ENCODE measurements at regions not wholly inside any gene's neighbourhood (a gene's known extent, or its start where the extent isn't known, plus 50 kb on each side); places are given as distances from the start of the nearest gene placed in this dataset.

- intact Hi-C loops (cut with micrococcal nuclease) = no loop called here
- ChIA-PET CTCF (interaction anchor here (0.7 kb wide), 1 partner anchor 14 kb away, joined by 4 read pairs; no protein-coding TSS in a partner anchor), POLR2A (no interaction called here)
- peaks cover 11% of the 10 kb centered on the region for H3K9me3 Mint-ChIP-seq (ENCODE audit: unreplicated experiment)
- no peak for DNase-seq (ENCODE audit: unreplicated experiment)
- H3K4me1 Mint-ChIP-seq (ENCODE audit: insufficient read depth, unreplicated experiment) = no peaks in the 10 kb centered on the region
- no peak overlapping the region for H3K27ac Mint-ChIP-seq (ENCODE audit: low read depth, unreplicated experiment)
- H3K27me3 Mint-ChIP-seq (ENCODE audit: insufficient read depth, unreplicated experiment) = no peaks in the 10 kb centered on the region
- H3K36me3 Mint-ChIP-seq (ENCODE audit: insufficient read depth, unreplicated experiment) = no peaks in the 10 kb centered on the region
- no peak overlapping the region for H3K4me3 Mint-ChIP-seq (ENCODE audit: unreplicated experiment)
- BruUV-seq (replicated peaks) = no TSS peak
- no peak for TF ChIP-seq CTCF (IDR thresholded peaks at IDR 0.05; ENCODE audit: unreplicated experiment)
These were observed 144.2 kb upstream of the ZNF507 start for GRCh38 chr19:32201211-32201610.

- Mint-ChIP-seq H3K4me1 (ENCODE audit: insufficient read depth, unreplicated experiment) (no peaks in the 10 kb centered on the region), H3K36me3 (ENCODE audit: insufficient read depth, unreplicated experiment) (no peaks in the 10 kb centered on the region), H3K27ac (ENCODE audit: low read depth, unreplicated experiment) (no peak overlapping the region), H3K4me3 (ENCODE audit: unreplicated experiment) (no peak overlapping the region), H3K27me3 (ENCODE audit: insufficient read depth, unreplicated experiment) (no peaks in the 10 kb centered on the region), H3K9me3 (ENCODE audit: unreplicated experiment) (peaks cover 13% of the 10 kb centered on the region)
- BruUV-seq (replicated peaks) = no TSS peak
- DNase-seq (ENCODE audit: unreplicated experiment) = peak; percentile 8
- POLR2A ChIA-PET = no interaction called here
- TF ChIP-seq CTCF (IDR thresholded peaks at IDR 0.05; ENCODE audit: unreplicated experiment) = no peak
- CTCF ChIA-PET = interaction anchor here (0.7 kb wide), 1 partner anchor 15 kb away, joined by 4 read pairs; no protein-coding TSS in a partner anchor
- intact Hi-C loops (cut with micrococcal nuclease) = no loop called here
These were observed 143.8 kb upstream of the ZNF507 start for GRCh38 chr19:32201636-32202051.

GRCh38 chr19:32202244-32202643 lies 143.2 kb upstream of the ZNF507 start:
- intact Hi-C loops (cut with micrococcal nuclease) = no loop called here
- CTCF ChIA-PET = no interaction called here

GRCh38 chr19:32203161-32203560 lies 142.2 kb upstream of the ZNF507 start:
- Mint-ChIP-seq H3K4me3 (ENCODE audit: unreplicated experiment) (no peak overlapping the region), H3K36me3 (ENCODE audit: insufficient read depth, unreplicated experiment) (no peaks in the 10 kb centered on the region), H3K9me3 (ENCODE audit: unreplicated experiment) (peaks cover 28% of the 10 kb centered on the region), H3K27ac (ENCODE audit: low read depth, unreplicated experiment) (no peak overlapping the region), H3K4me1 (ENCODE audit: insufficient read depth, unreplicated experiment) (no peaks in the 10 kb centered on the region), H3K27me3 (ENCODE audit: insufficient read depth, unreplicated experiment) (no peaks in the 10 kb centered on the region)
- TF ChIP-seq CTCF (IDR thresholded peaks at IDR 0.05; ENCODE audit: unreplicated experiment) = no peak
- ChIA-PET CTCF (no interaction called here), POLR2A (no interaction called here)
- no TSS peak for BruUV-seq (replicated peaks)
- no peak for DNase-seq (ENCODE audit: unreplicated experiment)
- intact Hi-C loops (cut with micrococcal nuclease) = no loop called here

More at GRCh38 chr19:32202244-32202643, 143.2 kb upstream of the ZNF507 start:
- no peaks in the 10 kb centered on the region for H3K4me1 Mint-ChIP-seq (ENCODE audit: insufficient read depth, unreplicated experiment)
- H3K4me3 Mint-ChIP-seq (ENCODE audit: unreplicated experiment) = no peak overlapping the region
- peaks cover 19% of the 10 kb centered on the region for H3K9me3 Mint-ChIP-seq (ENCODE audit: unreplicated experiment)
- H3K27ac Mint-ChIP-seq (ENCODE audit: low read depth, unreplicated experiment) = no peak overlapping the region
- H3K36me3 Mint-ChIP-seq (ENCODE audit: insufficient read depth, unreplicated experiment) = no peaks in the 10 kb centered on the region
- BruUV-seq (replicated peaks) = no TSS peak
- POLR2A ChIA-PET = no interaction called here
- DNase-seq (ENCODE audit: unreplicated experiment) = no peak
- H3K27me3 Mint-ChIP-seq (ENCODE audit: insufficient read depth, unreplicated experiment) = no peaks in the 10 kb centered on the region
- TF ChIP-seq CTCF (IDR thresholded peaks at IDR 0.05; ENCODE audit: unreplicated experiment) = no peak
